ENCODE measurements at regions not wholly inside any gene's neighbourhood (a gene's known extent, or its start where the extent isn't known, plus 50 kb on each side); places are given as distances from the start of the nearest gene placed in this dataset.
"Not testable (repeated sequence)": the region's sequence is repeated elsewhere in the genome, so short reads cannot be mapped to it uniquely, and the experiment has no call there.

- Mint-ChIP-seq H3K9me3 (ENCODE audit: insufficient read depth) (peaks cover 15% of the 10 kb centered on the region), H3K27me3 (ENCODE audit: low read depth) (no peaks in the 10 kb centered on the region), H3K36me3 (ENCODE audit: low read depth) (no peaks in the 10 kb centered on the region), H3K4me1 (ENCODE audit: low read depth) (no peaks in the 10 kb centered on the region), H3K27ac (no peak overlapping the region), H3K4me3 (no peak overlapping the region)
- ChIA-PET POLR2A (no interaction called here), CTCF (no interaction called here)
- ATAC-seq (no peak), DNase-seq (no peak)
Observed at GRCh38 chr9:82911996-82912395, 150.9 kb downstream of the RASEF start.

- ATAC-seq (no peak), DNase-seq (no peak)
- H3K4me3 Mint-ChIP-seq, result no peak overlapping the region
- H3K36me3 Mint-ChIP-seq (ENCODE audit: low read depth), result no peaks in the 10 kb centered on the region
- H3K27me3 Mint-ChIP-seq (ENCODE audit: low read depth), result no peaks in the 10 kb centered on the region
- POLR2A ChIA-PET, result no interaction called here
- no peak overlapping the region for H3K27ac Mint-ChIP-seq
- CTCF ChIA-PET, result no interaction called here
- H3K9me3 Mint-ChIP-seq (ENCODE audit: insufficient read depth), result peaks cover 15% of the 10 kb centered on the region
- no peaks in the 10 kb centered on the region for H3K4me1 Mint-ChIP-seq (ENCODE audit: low read depth)
Observed at GRCh38 chr9:82912645-82913044, 150.3 kb downstream of the RASEF start.

GRCh38 chr9:82916238-82916637 is 146.7 kb downstream of the RASEF start:
- DNase-seq; H3K27me3 Mint-ChIP-seq (ENCODE audit: low read depth); H3K4me1 Mint-ChIP-seq (ENCODE audit: low read depth); CTCF ChIA-PET; H3K4me3 Mint-ChIP-seq; POLR2A ChIA-PET; H3K36me3 Mint-ChIP-seq (ENCODE audit: low read depth); H3K27ac Mint-ChIP-seq; ATAC-seq: not testable (repeated sequence)
- peaks cover 19% of the 10 kb centered on the region for H3K9me3 Mint-ChIP-seq (ENCODE audit: insufficient read depth)

GRCh38 chr9:82920154-82920553 is 142.8 kb downstream of the RASEF start:
- ChIA-PET POLR2A (no interaction called here), CTCF (no interaction called here)
- Mint-ChIP-seq H3K4me1 (ENCODE audit: low read depth) (no peaks in the 10 kb centered on the region), H3K9me3 (ENCODE audit: insufficient read depth) (peaks cover 16% of the 10 kb centered on the region), H3K27me3 (ENCODE audit: low read depth) (no peaks in the 10 kb centered on the region), H3K36me3 (ENCODE audit: low read depth) (no peaks in the 10 kb centered on the region), H3K27ac (no peak overlapping the region), H3K4me3 (no peak overlapping the region)
- ATAC-seq (no peak), DNase-seq (no peak)

GRCh38 chr9:82922686-82923085 is 140.3 kb downstream of the RASEF start:
- no peak for DNase-seq
- no peak overlapping the region for H3K4me3 Mint-ChIP-seq
- no peak for ATAC-seq
- H3K27me3 Mint-ChIP-seq (ENCODE audit: low read depth), result no peaks in the 10 kb centered on the region
- H3K36me3 Mint-ChIP-seq (ENCODE audit: low read depth), result no peaks in the 10 kb centered on the region
- CTCF ChIA-PET, result no interaction called here
- POLR2A ChIA-PET, result no interaction called here
- no peaks in the 10 kb centered on the region for H3K4me1 Mint-ChIP-seq (ENCODE audit: low read depth)
- H3K27ac Mint-ChIP-seq, result no peak overlapping the region
- peaks cover 3% of the 10 kb centered on the region for H3K9me3 Mint-ChIP-seq (ENCODE audit: insufficient read depth)

- ChIA-PET POLR2A (no interaction called here), CTCF (no interaction called here)
- H3K36me3 Mint-ChIP-seq (ENCODE audit: low read depth), result no peaks in the 10 kb centered on the region
- no peak overlapping the region for H3K4me3 Mint-ChIP-seq
- DNase-seq, result no peak
- no peak for ATAC-seq
- no peak overlapping the region for H3K27ac Mint-ChIP-seq
- no peaks in the 10 kb centered on the region for H3K9me3 Mint-ChIP-seq (ENCODE audit: insufficient read depth)
- H3K4me1 Mint-ChIP-seq (ENCODE audit: low read depth), result no peaks in the 10 kb centered on the region
- H3K27me3 Mint-ChIP-seq (ENCODE audit: low read depth), result no peaks in the 10 kb centered on the region
Observed at GRCh38 chr9:82923092-82923911, 139.6 kb downstream of the RASEF start.

GRCh38 chr9:82923912-82924605 is 138.9 kb downstream of the RASEF start:
- Mint-ChIP-seq H3K27ac (no peak overlapping the region), H3K9me3 (ENCODE audit: insufficient read depth) (no peaks in the 10 kb centered on the region), H3K4me1 (ENCODE audit: low read depth) (no peaks in the 10 kb centered on the region), H3K27me3 (ENCODE audit: low read depth) (no peaks in the 10 kb centered on the region), H3K4me3 (no peak overlapping the region), H3K36me3 (ENCODE audit: low read depth) (no peaks in the 10 kb centered on the region)
- ATAC-seq (no peak), DNase-seq (no peak)
- ChIA-PET CTCF (no interaction called here), POLR2A (no interaction called here)

Data from activated CD8-positive, alpha-beta T cell treated with anti-CD3 and anti-CD28 coated beads, Interleukin-2, amount 10 ng/mL, durations not matched to agents 7 days and 5 days (primary cell).